Right lobe of liver (tissue), 4 donors: ENCODE measurements at regions not wholly inside any gene's neighbourhood (a gene's known extent, or its start where the extent isn't known, plus 50 kb on each side); places are given as distances from the start of the nearest gene placed in this dataset.

ENCODE experiments used
- POLR2A ChIP-seq: fragments of 450-650 bp; IDR thresholded peaks from one replicate; pipeline ENCODE4 v1.6.1; 2017; ENCODE audit warnings: antibody characterized with exemption, mild to moderate bottlenecking
- TF ChIP-seq, protein P1 (sequence below), 4 donors: fragments of 200-600 bp in 3 of 4; fragments of 450-650 bp in 1 of 4; IDR thresholded peaks; one replicate each; pipeline versions ENCODE4 v1.5.1 to v1.8.0; 2016 to 2022; ENCODE audit warnings: antibody characterized with exemption in 4 of 4, mild to moderate bottlenecking in 2 of 4
- donor health status: DM: no; HTN: no; CAD: no.
- donor health status: DM: no; HTN: no; CAD: no.
- donor health status: DM: no; HTN: yes; CAD: no.

GRCh38 chr3:43965656-43966055, 274.9 kb downstream of the ABHD5 start:
- TF ChIP-seq, protein P1, sequence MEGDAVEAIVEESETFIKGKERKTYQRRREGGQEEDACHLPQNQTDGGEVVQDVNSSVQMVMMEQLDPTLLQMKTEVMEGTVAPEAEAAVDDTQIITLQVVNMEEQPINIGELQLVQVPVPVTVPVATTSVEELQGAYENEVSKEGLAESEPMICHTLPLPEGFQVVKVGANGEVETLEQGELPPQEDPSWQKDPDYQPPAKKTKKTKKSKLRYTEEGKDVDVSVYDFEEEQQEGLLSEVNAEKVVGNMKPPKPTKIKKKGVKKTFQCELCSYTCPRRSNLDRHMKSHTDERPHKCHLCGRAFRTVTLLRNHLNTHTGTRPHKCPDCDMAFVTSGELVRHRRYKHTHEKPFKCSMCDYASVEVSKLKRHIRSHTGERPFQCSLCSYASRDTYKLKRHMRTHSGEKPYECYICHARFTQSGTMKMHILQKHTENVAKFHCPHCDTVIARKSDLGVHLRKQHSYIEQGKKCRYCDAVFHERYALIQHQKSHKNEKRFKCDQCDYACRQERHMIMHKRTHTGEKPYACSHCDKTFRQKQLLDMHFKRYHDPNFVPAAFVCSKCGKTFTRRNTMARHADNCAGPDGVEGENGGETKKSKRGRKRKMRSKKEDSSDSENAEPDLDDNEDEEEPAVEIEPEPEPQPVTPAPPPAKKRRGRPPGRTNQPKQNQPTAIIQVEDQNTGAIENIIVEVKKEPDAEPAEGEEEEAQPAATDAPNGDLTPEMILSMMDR (IDR thresholded peaks at IDR 0.05) = no peak
- no peak for TF ChIP-seq POLR2A
